GM06990 (cell line): ENCODE measurements at regions not wholly inside any gene's neighbourhood (a gene's known extent, or its start where the extent isn't known, plus 50 kb on each side); places are given as distances from the start of the nearest gene placed in this dataset.

Experiments used
- DNase-seq: peaks from one replicate; pipeline ENCODE4 v3.0.0-alpha.2; 2011; ENCODE audit not compliant: insufficient read length; ENCODE audit errors: extremely low read depth
- H3K27me3 ChIP-seq: replicated peaks from 2 replicates; pipeline ENCODE4 v1.6.0; 2011; ENCODE audit warnings: low read length; ENCODE audit not compliant: control insufficient read depth, insufficient read depth
- H3K36me3 ChIP-seq: 2 replicates; pipeline ENCODE4 v1.5.1; 2011; ENCODE audit warnings: low read length; ENCODE audit not compliant: control insufficient read depth, insufficient read depth
- H3K4me3 ChIP-seq: replicated peaks from 2 replicates; pipeline ENCODE4 v1.5.1; 2011; ENCODE audit warnings: low read depth, mild to moderate bottlenecking, control low read depth, low read length
- TF ChIP-seq, protein P1 (sequence below): IDR thresholded peaks from 2 replicates; pipeline ENCODE4 v1.5.1; 2011; ENCODE audit warnings: low read length, control low read depth, mild to moderate bottlenecking, inconsistent platforms; ENCODE audit not compliant: insufficient read depth, poor library complexity, severe bottlenecking

DNA sequence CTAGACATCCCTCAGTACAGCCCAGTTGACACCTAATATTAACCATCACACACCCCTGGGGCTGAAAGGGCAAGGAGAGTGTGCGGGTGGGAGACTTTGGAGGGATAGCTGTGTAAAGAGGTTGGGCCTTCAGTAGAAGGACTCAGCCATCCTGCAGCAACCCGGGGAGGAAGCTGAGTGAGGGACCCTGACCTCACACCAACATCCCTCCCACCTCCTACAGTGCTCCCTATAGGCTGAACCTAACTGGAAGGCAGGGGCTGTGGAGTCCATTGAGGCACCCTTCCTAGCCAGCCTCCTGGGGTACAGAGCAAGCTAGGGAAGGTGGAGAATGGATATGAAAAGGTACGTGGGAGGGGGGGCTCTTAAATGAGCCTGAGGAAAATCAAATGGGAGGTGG is 276.3 kb downstream of the PTTG2 start:
- H3K36me3 ChIP-seq = no peaks in the 10 kb centered on the region
- DNase-seq = no peak
- H3K4me3 ChIP-seq = no peak overlapping the region
- TF ChIP-seq, protein P1, sequence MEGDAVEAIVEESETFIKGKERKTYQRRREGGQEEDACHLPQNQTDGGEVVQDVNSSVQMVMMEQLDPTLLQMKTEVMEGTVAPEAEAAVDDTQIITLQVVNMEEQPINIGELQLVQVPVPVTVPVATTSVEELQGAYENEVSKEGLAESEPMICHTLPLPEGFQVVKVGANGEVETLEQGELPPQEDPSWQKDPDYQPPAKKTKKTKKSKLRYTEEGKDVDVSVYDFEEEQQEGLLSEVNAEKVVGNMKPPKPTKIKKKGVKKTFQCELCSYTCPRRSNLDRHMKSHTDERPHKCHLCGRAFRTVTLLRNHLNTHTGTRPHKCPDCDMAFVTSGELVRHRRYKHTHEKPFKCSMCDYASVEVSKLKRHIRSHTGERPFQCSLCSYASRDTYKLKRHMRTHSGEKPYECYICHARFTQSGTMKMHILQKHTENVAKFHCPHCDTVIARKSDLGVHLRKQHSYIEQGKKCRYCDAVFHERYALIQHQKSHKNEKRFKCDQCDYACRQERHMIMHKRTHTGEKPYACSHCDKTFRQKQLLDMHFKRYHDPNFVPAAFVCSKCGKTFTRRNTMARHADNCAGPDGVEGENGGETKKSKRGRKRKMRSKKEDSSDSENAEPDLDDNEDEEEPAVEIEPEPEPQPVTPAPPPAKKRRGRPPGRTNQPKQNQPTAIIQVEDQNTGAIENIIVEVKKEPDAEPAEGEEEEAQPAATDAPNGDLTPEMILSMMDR = no peak
- H3K27me3 ChIP-seq = 0 out of 2 replicates have a peak, but pooled peaks cover 1% of the 10 kb centered on the region

- no peaks in the 10 kb centered on the region for H3K27me3 ChIP-seq
- TF ChIP-seq, protein P1 = no peak
- no peak for DNase-seq
- H3K36me3 ChIP-seq = no peaks in the 10 kb centered on the region
- H3K4me3 ChIP-seq = no peak overlapping the region
These were observed 276.9 kb downstream of the PTTG2 start for GRCh38 chr4:38237139-38237538.

GRCh38 chr4:38241541-38241940 is 281.3 kb downstream of the PTTG2 start:
- Histone ChIP-seq H3K36me3 (no peaks in the 10 kb centered on the region), H3K27me3 (no peaks in the 10 kb centered on the region), H3K4me3 (no peak overlapping the region)
- DNase-seq = no peak
- TF ChIP-seq, protein P1 = no peak

- Histone ChIP-seq H3K27me3 (no peaks in the 10 kb centered on the region), H3K36me3 (no peaks in the 10 kb centered on the region), H3K4me3 (no peak overlapping the region)
- DNase-seq = no peak
- TF ChIP-seq, protein P1 = no peak
These were observed 281.9 kb downstream of the PTTG2 start for GRCh38 chr4:38242101-38242500.

DNA sequence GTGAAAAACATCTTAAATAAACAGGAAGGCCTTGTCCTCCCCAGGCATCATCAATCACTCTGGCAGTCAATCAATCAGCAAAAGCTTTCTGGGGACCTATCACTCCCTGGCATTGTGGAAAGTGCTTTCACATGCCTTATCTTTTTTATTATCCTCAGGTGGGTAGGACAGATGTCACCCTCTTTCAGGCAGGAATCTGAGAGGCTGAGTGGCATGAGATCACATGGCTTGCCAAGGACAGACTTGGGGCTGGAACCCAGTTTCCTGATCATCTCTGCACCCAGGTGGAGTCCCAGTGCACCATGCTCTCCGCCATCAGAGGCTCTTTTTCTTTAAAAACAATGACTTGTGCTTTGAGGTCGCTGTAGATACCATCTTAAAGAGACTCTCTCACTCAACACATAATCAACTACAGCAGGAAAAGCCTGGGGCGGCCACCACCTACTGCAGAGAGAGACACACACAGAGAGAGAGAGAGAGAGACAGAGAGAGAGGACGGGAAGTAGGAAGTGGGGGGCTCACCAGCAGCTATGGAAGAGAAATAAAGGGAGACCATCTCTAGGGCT is 282.7 kb downstream of the PTTG2 start:
- H3K36me3 ChIP-seq = no peaks in the 10 kb centered on the region
- no peak overlapping the region for H3K4me3 ChIP-seq
- H3K27me3 ChIP-seq = no peaks in the 10 kb centered on the region
- TF ChIP-seq, protein P1 = no peak
- no peak for DNase-seq
